SK-N-SH treated with all-trans-retinoic acid at 6 μM for 48 hours (cell line): ENCODE measurements at regions not wholly inside any gene's neighbourhood (a gene's known extent, or its start where the extent isn't known, plus 50 kb on each side); places are given as distances from the start of the nearest gene placed in this dataset.

Experiments
- ATAC-seq: fragments of 200-7000 bp; cut with Tn5 transposase; 3 replicates; pipeline ENCODE4 v1.9.1; 2020; ENCODE audit warnings: mild to moderate bottlenecking, moderate library complexity
- ARNTL ChIP-seq: fragments of 450-650 bp; formaldehyde crosslinking; IDR thresholded peaks from 2 replicates; pipeline ENCODE4 v1.5.0; 2020; ENCODE audit warnings: low read depth, mild to moderate bottlenecking, moderate library complexity, borderline replicate concordance
- BACH2 ChIP-seq: fragments of 250-450 bp; sonication (Bioruptor Pico); IDR thresholded peaks from 2 replicates; pipeline ENCODE4 v1.9.0; 2021; ENCODE audit warnings: mild to moderate bottlenecking, borderline replicate concordance
- CREB5 ChIP-seq: fragments of 250-450 bp; sonication (Bioruptor Pico); IDR thresholded peaks from 2 replicates; pipeline ENCODE4 v1.5.1; 2020; ENCODE audit warnings: low read depth, mild to moderate bottlenecking, moderate library complexity
- CSDC2 ChIP-seq: fragments of 250-450 bp; sonication (Bioruptor Pico); IDR thresholded peaks from 2 replicates; pipeline ENCODE4 v1.5.0; 2020; ENCODE audit warnings: mild to moderate bottlenecking, moderate library complexity
- CSRNP3 ChIP-seq: fragments of 250-450 bp; sonication (Bioruptor Pico); IDR thresholded peaks from 2 replicates; pipeline ENCODE4 v1.5.1; 2021; ENCODE audit warnings: mild to moderate bottlenecking, moderate library complexity
- ESRRG ChIP-seq: fragments of 250-450 bp; sonication (Bioruptor Pico); IDR thresholded peaks from 2 replicates; pipeline ENCODE4 v1.6.1; 2021; ENCODE audit warnings: mild to moderate bottlenecking
- GLIS3 ChIP-seq: fragments of 250-450 bp; sonication (Bioruptor Pico); IDR thresholded peaks from 2 replicates; pipeline ENCODE4 v1.5.0; 2020; ENCODE audit warnings: mild to moderate bottlenecking, moderate library complexity
- ISL1 ChIP-seq: fragments of 250-450 bp; sonication (Bioruptor Pico); IDR thresholded peaks from 2 replicates; pipeline ENCODE4 v2.1.2; 2022; ENCODE audit warnings: mild to moderate bottlenecking, moderate library complexity
- OSR1 ChIP-seq: fragments of 250-450 bp; sonication (Bioruptor Pico); IDR thresholded peaks from 2 replicates; pipeline ENCODE4 v1.8.0; 2022; ENCODE audit warnings: moderate library complexity, mild to moderate bottlenecking, inconsistent platforms
- POU6F1 ChIP-seq: fragments of 250-450 bp; sonication (Bioruptor Pico); IDR thresholded peaks from 2 replicates; pipeline ENCODE4 v1.8.0; 2021; ENCODE audit warnings: low read depth, mild to moderate bottlenecking, moderate library complexity, borderline replicate concordance
- PPARA ChIP-seq: fragments of 250-450 bp; sonication (Bioruptor Pico); IDR thresholded peaks from 2 replicates; pipeline ENCODE4 v1.5.0; 2020; ENCODE audit warnings: mild to moderate bottlenecking, borderline replicate concordance
- RARB ChIP-seq: fragments of 250-450 bp; sonication (Bioruptor Pico); IDR thresholded peaks from 2 replicates; pipeline ENCODE4 v1.8.0; 2021; ENCODE audit warnings: mild to moderate bottlenecking, moderate library complexity
- SNAI2 ChIP-seq: fragments of 250-450 bp; sonication (Bioruptor Pico); IDR thresholded peaks from 2 replicates; pipeline ENCODE4 v1.5.0; 2020; ENCODE audit warnings: mild to moderate bottlenecking, moderate library complexity
- TCF4 ChIP-seq: fragments of 250-450 bp; sonication (Bioruptor Pico); IDR thresholded peaks from 2 replicates; pipeline ENCODE4 v1.8.0; 2021; ENCODE audit warnings: mild to moderate bottlenecking, moderate library complexity, borderline replicate concordance
- TSHZ2 ChIP-seq: fragments of 250-450 bp; sonication (Bioruptor Pico); IDR thresholded peaks from 2 replicates; pipeline ENCODE4 v1.5.0; 2020; ENCODE audit warnings: mild to moderate bottlenecking, moderate library complexity
- ZC3H10 ChIP-seq: fragments of 250-450 bp; sonication (Bioruptor Pico); IDR thresholded peaks from 2 replicates; pipeline ENCODE4 v1.5.1; 2021; ENCODE audit warnings: mild to moderate bottlenecking, moderate library complexity
- ZFP3 ChIP-seq: fragments of 250-450 bp; sonication (Bioruptor Pico); IDR thresholded peaks from 2 replicates; pipeline ENCODE4 v1.5.0; 2020; ENCODE audit warnings: mild to moderate bottlenecking, moderate library complexity
- ZFP30 ChIP-seq: fragments of 450-650 bp; formaldehyde crosslinking; IDR thresholded peaks from 2 replicates; pipeline ENCODE4 v1.5.0; 2022; ENCODE audit warnings: mild to moderate bottlenecking, moderate library complexity
- ZNF565 ChIP-seq: fragments of 450-650 bp; formaldehyde crosslinking; conservative IDR thresholded peaks from 2 replicates; pipeline ENCODE4 v1.5.0; 2020; ENCODE audit warnings: low read depth, mild to moderate bottlenecking, moderate library complexity
- ZNF70 ChIP-seq: fragments of 450-650 bp; formaldehyde crosslinking; IDR thresholded peaks from 2 replicates; pipeline ENCODE4 v1.5.0; 2020; ENCODE audit warnings: mild to moderate bottlenecking, moderate library complexity

GRCh38 chr9:85108746-85109145 is 439.2 kb downstream of the NTRK2 start (continued):
- no peak for TF ChIP-seq CSRNP3 (CRISPR knock-in tag)
- TF ChIP-seq, all 23 proteins: peak for 0

GRCh38 chr9:85108229-85108628 is 438.7 kb downstream of the NTRK2 start:
- no peak for ATAC-seq
- TF ChIP-seq ZFP3 = no peak
- no peak for TF ChIP-seq RARB (CRISPR knock-in tag)
- TF ChIP-seq OSR1 (CRISPR knock-in tag) = no peak
- TF ChIP-seq ISL1 (CRISPR knock-in tag) = no peak
- TF ChIP-seq SNAI2 (CRISPR knock-in tag) = no peak
- TF ChIP-seq ESRRG (CRISPR knock-in tag) = no peak
- TF ChIP-seq GLIS3 = no peak
- no peak for TF ChIP-seq POU6F1 (CRISPR knock-in tag)
- no peak for TF ChIP-seq ZFP30 (CRISPR knock-in tag)
- no peak for TF ChIP-seq TSHZ2 (CRISPR knock-in tag)
- no peak for TF ChIP-seq BACH2 (CRISPR knock-in tag)
- TF ChIP-seq ZNF565 (CRISPR knock-in tag) = no peak
- TF ChIP-seq ARNTL = no peak
- no peak for TF ChIP-seq CREB5 (CRISPR knock-in tag)
- TF ChIP-seq CSRNP3 (CRISPR knock-in tag) = no peak
- no peak for TF ChIP-seq PPARA (CRISPR knock-in tag)
- no peak for TF ChIP-seq ZC3H10
- no peak for TF ChIP-seq CSDC2 (CRISPR knock-in tag)
- TF ChIP-seq ZNF70 (CRISPR knock-in tag) = no peak

- ATAC-seq = no peak
These were observed 419.9 kb downstream of the NTRK2 start for GRCh38 chr9:85089188-85089969.

More at GRCh38 chr9:85089188-85089969, 419.9 kb downstream of the NTRK2 start:
- TF ChIP-seq TSHZ2 (CRISPR knock-in tag) (peak; percentile 57; the same call in 1 of the 2 replicates), TCF4 (CRISPR knock-in tag) (peak; percentile 83), OSR1 (CRISPR knock-in tag) (no peak), ARNTL (no peak)
- TF ChIP-seq, all 23 proteins: peak for 2
